ENCODE measurements at regions not wholly inside any gene's neighbourhood (a gene's known extent, or its start where the extent isn't known, plus 50 kb on each side); places are given as distances from the start of the nearest gene placed in this dataset.

- H3K4me3 ChIP-seq (ENCODE audit: control insufficient read depth, low read depth, low read length) = no peak overlapping the region
- no peak for DNase-seq (ENCODE audit: low read depth)
- no peak for TF ChIP-seq CTCF (IDR thresholded peaks at IDR 0.05; ENCODE audit: control insufficient read depth, insufficient read depth, low read depth, low read length, missing control alignments)
Observed at GRCh38 chr3:69565316-69565715, 173.9 kb upstream of the MITF start.

GRCh38 chr3:69563981-69564380, 175.3 kb upstream of the MITF start:
- no peak for DNase-seq (ENCODE audit: low read depth)
- TF ChIP-seq CTCF (IDR thresholded peaks at IDR 0.05; ENCODE audit: control insufficient read depth, insufficient read depth, low read depth, low read length, missing control alignments) = no peak
- no peak overlapping the region for H3K4me3 ChIP-seq (ENCODE audit: control insufficient read depth, low read depth, low read length)

GRCh38 chr3:69563151-69563550, 176.1 kb upstream of the MITF start:
- no peak overlapping the region for H3K4me3 ChIP-seq (ENCODE audit: control insufficient read depth, low read depth, low read length)
- TF ChIP-seq CTCF (IDR thresholded peaks at IDR 0.05; ENCODE audit: control insufficient read depth, insufficient read depth, low read depth, low read length, missing control alignments) = no peak
- no peak for DNase-seq (ENCODE audit: low read depth)

- H3K4me3 ChIP-seq (ENCODE audit: control insufficient read depth, low read depth, low read length) = no peak overlapping the region
- no peak for DNase-seq (ENCODE audit: low read depth)
- no peak for TF ChIP-seq CTCF (IDR thresholded peaks at IDR 0.05; ENCODE audit: control insufficient read depth, insufficient read depth, low read depth, low read length, missing control alignments)
Observed at GRCh38 chr3:69562020-69562419, 176.1 kb upstream of the FRMD4B start.

GRCh38 chr3:69560818-69561217, 174.9 kb upstream of the FRMD4B start:
- H3K4me3 ChIP-seq (ENCODE audit: control insufficient read depth, low read depth, low read length) = no peak overlapping the region
- DNase-seq (ENCODE audit: low read depth) = no peak
- no peak for TF ChIP-seq CTCF (IDR thresholded peaks at IDR 0.05; ENCODE audit: control insufficient read depth, insufficient read depth, low read depth, low read length, missing control alignments)

GRCh38 chr3:69560116-69560515, 174.2 kb upstream of the FRMD4B start:
- TF ChIP-seq CTCF (IDR thresholded peaks at IDR 0.05; ENCODE audit: control insufficient read depth, insufficient read depth, low read depth, low read length, missing control alignments) = no peak
- H3K4me3 ChIP-seq (ENCODE audit: control insufficient read depth, low read depth, low read length) = no peak overlapping the region
- DNase-seq (ENCODE audit: low read depth) = no peak

- TF ChIP-seq CTCF (IDR thresholded peaks at IDR 0.05; ENCODE audit: control insufficient read depth, insufficient read depth, low read depth, low read length, missing control alignments) = no peak
- no peak overlapping the region for H3K4me3 ChIP-seq (ENCODE audit: control insufficient read depth, low read depth, low read length)
- no peak for DNase-seq (ENCODE audit: low read depth)
Observed at GRCh38 chr3:69558912-69559311, 173.0 kb upstream of the FRMD4B start.

All from AG09309 (cell line).